ENCODE measurements at regions not wholly inside any gene's neighbourhood (a gene's known extent, or its start where the extent isn't known, plus 50 kb on each side); places are given as distances from the start of the nearest gene placed in this dataset.
A peak's percentile ranks its signal among the peaks of the same experiment; 100 is the strongest.

DNA sequence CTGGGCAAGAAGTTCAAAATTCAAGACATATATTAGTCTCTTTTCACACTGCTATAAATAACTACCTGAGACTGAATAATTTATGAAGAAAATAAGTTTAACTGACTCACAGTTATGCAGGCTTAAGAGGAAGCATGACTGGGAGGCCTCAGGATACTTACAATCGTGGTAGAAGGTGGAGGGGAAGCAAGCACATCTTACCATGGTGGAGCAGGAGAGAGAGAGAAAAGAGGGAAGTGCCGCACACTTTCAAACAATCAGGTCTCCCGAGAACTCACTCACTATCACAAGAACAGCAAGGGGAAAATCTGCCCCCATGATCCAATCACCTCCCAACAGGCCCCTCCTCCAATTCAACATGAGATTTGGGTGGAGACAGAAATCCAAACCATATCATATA, 273.3 kb upstream of the RASGEF1B start:
- no peak overlapping the region for H3K23ac ChIP-seq (ENCODE audit: low read length in 2 of 2)
- H2AK5ac ChIP-seq (ENCODE audit: low read length, severe bottlenecking): no peak overlapping the region
- no peak overlapping the region for H3K9ac ChIP-seq (ENCODE audit: low read length)
- H4K91ac ChIP-seq (ENCODE audit: low read length): no peak overlapping the region
- H4K8ac ChIP-seq (ENCODE audit: low read length): no peak overlapping the region
- H3K27ac ChIP-seq (ENCODE audit: low read length, poor library complexity, severe bottlenecking): no peak overlapping the region
- H2BK15ac ChIP-seq (ENCODE audit: low read depth, poor library complexity, severe bottlenecking): no peak overlapping the region
- H3K9me3 ChIP-seq (ENCODE audit: control insufficient read depth, low read length): no peaks in the 10 kb centered on the region
- no peak overlapping the region for H2AFZ ChIP-seq (ENCODE audit: low read depth, low read length)
- H3K4me1 ChIP-seq (ENCODE audit: control insufficient read depth, insufficient read depth, low read depth, low read length): no peaks in the 10 kb centered on the region
- no peak overlapping the region for H3K4me3 ChIP-seq (ENCODE audit: insufficient read depth in 1 of 2, low read depth in 1 of 2, low read length in 2 of 2)
- no peak overlapping the region for H2BK5ac ChIP-seq (ENCODE audit: low read depth, low read length, poor library complexity, severe bottlenecking)
- H3K4ac ChIP-seq (ENCODE audit: low read depth in 1 of 2, low read length in 2 of 2): no peak overlapping the region
- DNase-seq: no peak
- no peak overlapping the region for H2BK120ac ChIP-seq (ENCODE audit: low read depth, low read length)
- no peak overlapping the region for H3K18ac ChIP-seq (ENCODE audit: low read depth in 1 of 2, low read length in 2 of 2)
- H3K27me3 ChIP-seq (ENCODE audit: control insufficient read depth in 1 of 2, insufficient read depth in 1 of 2, low read length in 2 of 2): no peaks in the 10 kb centered on the region
- H3K4me2 ChIP-seq (ENCODE audit: low read length, poor library complexity, severe bottlenecking): no peak overlapping the region
- no peak overlapping the region for H2BK12ac ChIP-seq (ENCODE audit: low read length in 2 of 2)
- no peak overlapping the region for H3K14ac ChIP-seq (ENCODE audit: low read length in 2 of 2)
- no peaks in the 10 kb centered on the region for H3K36me3 ChIP-seq (ENCODE audit: control insufficient read depth in 1 of 2, insufficient read depth in 2 of 2, low read depth in 1 of 2, low read length in 2 of 2)
- WGBS: 42% methylated on average over 2 of the region's 3 CpGs
- no peaks in the 10 kb centered on the region for H3K79me1 ChIP-seq (replicated peaks; ENCODE audit: low read length, poor library complexity, severe bottlenecking)

DNA sequence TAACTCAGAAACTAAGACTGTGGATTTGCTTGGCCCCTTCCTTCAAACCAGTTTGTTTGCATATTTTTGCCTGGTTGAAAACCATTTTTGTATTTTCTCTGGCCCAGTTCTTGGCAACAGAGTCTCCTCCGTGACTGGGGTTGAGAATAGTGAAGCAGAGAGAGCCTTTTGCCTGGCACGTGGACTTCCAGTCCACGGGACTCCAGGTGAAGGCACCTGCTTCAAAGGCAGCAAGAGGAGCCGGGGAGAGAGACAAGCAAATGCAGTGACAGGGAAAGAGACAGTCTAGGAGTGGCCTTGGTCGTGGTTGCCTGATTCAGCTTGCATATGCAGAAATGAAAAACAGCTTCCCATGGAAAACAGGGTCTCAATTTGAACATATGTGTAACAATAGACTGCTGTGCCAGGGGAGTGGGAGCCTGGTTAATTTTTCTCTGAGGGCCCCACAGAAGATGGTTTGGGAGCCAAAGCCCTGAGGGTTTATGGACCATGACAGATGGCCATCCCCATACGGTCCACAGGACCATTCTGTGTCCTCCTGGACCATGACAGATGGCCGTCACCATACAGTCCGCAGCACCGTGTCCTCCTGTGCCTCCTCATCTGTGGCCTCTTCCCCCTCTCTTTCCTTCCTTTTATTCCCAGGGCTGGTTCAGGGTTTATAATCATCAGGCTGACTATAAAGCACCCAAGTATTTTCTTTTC, 272.2 kb upstream of the RASGEF1B start:
- Histone ChIP-seq H4K91ac (ENCODE audit: low read length) (no peak overlapping the region), H3K9me3 (ENCODE audit: control insufficient read depth, low read length) (no peaks in the 10 kb centered on the region), H3K23ac (ENCODE audit: low read length in 2 of 2) (no peak overlapping the region), H2BK5ac (ENCODE audit: low read depth, low read length, poor library complexity, severe bottlenecking) (no peak overlapping the region), H3K14ac (ENCODE audit: low read length in 2 of 2) (no peak overlapping the region), H3K18ac (ENCODE audit: low read depth in 1 of 2, low read length in 2 of 2) (peak overlapping the region in 1 of 2 experiments; percentile 24), H2BK120ac (ENCODE audit: low read depth, low read length) (no peak overlapping the region), H2BK15ac (ENCODE audit: low read depth, poor library complexity, severe bottlenecking) (no peak overlapping the region), H3K27ac (ENCODE audit: low read length, poor library complexity, severe bottlenecking) (no peak overlapping the region), H3K27me3 (ENCODE audit: control insufficient read depth in 1 of 2, insufficient read depth in 1 of 2, low read length in 2 of 2) (no peaks in the 10 kb centered on the region), H3K4me2 (ENCODE audit: low read length, poor library complexity, severe bottlenecking) (no peak overlapping the region), H2AFZ (ENCODE audit: low read depth, low read length) (no peak overlapping the region), H4K8ac (ENCODE audit: low read length) (no peak overlapping the region), H3K36me3 (ENCODE audit: control insufficient read depth in 1 of 2, insufficient read depth in 2 of 2, low read depth in 1 of 2, low read length in 2 of 2) (no peaks in the 10 kb centered on the region), H3K4ac (ENCODE audit: low read depth in 1 of 2, low read length in 2 of 2) (no peak overlapping the region), H3K4me1 (ENCODE audit: control insufficient read depth, insufficient read depth, low read depth, low read length) (no peaks in the 10 kb centered on the region), H3K9ac (ENCODE audit: low read length) (no peak overlapping the region), H2BK12ac (ENCODE audit: low read length in 2 of 2) (no peak overlapping the region), H3K4me3 (ENCODE audit: insufficient read depth in 1 of 2, low read depth in 1 of 2, low read length in 2 of 2) (no peak overlapping the region), H3K79me1 (replicated peaks; ENCODE audit: low read length, poor library complexity, severe bottlenecking) (no peaks in the 10 kb centered on the region), H2AK5ac (ENCODE audit: low read length, severe bottlenecking) (no peak overlapping the region)
- DNase-seq: no peak
- 77% methylated on average over 9 of the region's 9 CpGs for WGBS

DNA sequence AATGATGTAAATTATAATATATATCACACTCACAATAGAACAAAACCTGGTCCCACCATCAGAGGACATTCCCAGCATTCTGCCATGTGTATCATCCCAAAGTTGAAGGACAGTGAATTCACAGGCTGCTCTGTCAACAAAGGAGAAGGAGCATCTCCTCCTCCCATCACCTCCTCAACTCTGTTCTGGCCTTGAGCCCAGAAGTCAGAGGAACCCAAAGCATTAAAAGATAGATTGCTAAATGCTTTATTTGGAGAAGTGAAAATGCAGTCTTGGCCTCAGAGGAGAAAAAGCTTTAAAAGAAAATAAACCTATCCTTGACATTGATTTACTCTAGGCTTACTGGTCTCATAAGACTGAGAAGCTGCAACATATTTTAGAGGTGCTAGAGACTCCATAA, 268.8 kb upstream of the RASGEF1B start:
- Histone ChIP-seq H3K18ac (ENCODE audit: low read depth in 1 of 2, low read length in 2 of 2) (no peak overlapping the region), H3K9ac (ENCODE audit: low read length) (no peak overlapping the region), H3K36me3 (ENCODE audit: control insufficient read depth in 1 of 2, insufficient read depth in 2 of 2, low read depth in 1 of 2, low read length in 2 of 2) (no peaks in the 10 kb centered on the region), H3K79me1 (replicated peaks; ENCODE audit: low read length, poor library complexity, severe bottlenecking) (no peaks in the 10 kb centered on the region), H3K4me1 (ENCODE audit: control insufficient read depth, insufficient read depth, low read depth, low read length) (no peaks in the 10 kb centered on the region), H4K91ac (ENCODE audit: low read length) (no peak overlapping the region), H2AK5ac (ENCODE audit: low read length, severe bottlenecking) (no peak overlapping the region), H2BK5ac (ENCODE audit: low read depth, low read length, poor library complexity, severe bottlenecking) (no peak overlapping the region), H3K27ac (ENCODE audit: low read length, poor library complexity, severe bottlenecking) (no peak overlapping the region), H3K14ac (ENCODE audit: low read length in 2 of 2) (no peak overlapping the region), H2BK120ac (ENCODE audit: low read depth, low read length) (no peak overlapping the region), H3K4ac (ENCODE audit: low read depth in 1 of 2, low read length in 2 of 2) (no peak overlapping the region), H3K27me3 (ENCODE audit: control insufficient read depth in 1 of 2, insufficient read depth in 1 of 2, low read length in 2 of 2) (no peaks in the 10 kb centered on the region), H3K4me2 (ENCODE audit: low read length, poor library complexity, severe bottlenecking) (no peak overlapping the region), H2BK15ac (ENCODE audit: low read depth, poor library complexity, severe bottlenecking) (no peak overlapping the region), H3K4me3 (ENCODE audit: insufficient read depth in 1 of 2, low read depth in 1 of 2, low read length in 2 of 2) (no peak overlapping the region), H2BK12ac (ENCODE audit: low read length in 2 of 2) (no peak overlapping the region), H4K8ac (ENCODE audit: low read length) (no peak overlapping the region), H3K23ac (ENCODE audit: low read length in 2 of 2) (no peak overlapping the region), H2AFZ (ENCODE audit: low read depth, low read length) (no peak overlapping the region), H3K9me3 (ENCODE audit: control insufficient read depth, low read length) (no peaks in the 10 kb centered on the region)
- no peak for DNase-seq

- Histone ChIP-seq H3K9ac (ENCODE audit: low read length) (no peak overlapping the region), H2BK12ac (ENCODE audit: low read length in 2 of 2) (no peak overlapping the region), H2BK5ac (ENCODE audit: low read depth, low read length, poor library complexity, severe bottlenecking) (no peak overlapping the region), H3K36me3 (ENCODE audit: control insufficient read depth in 1 of 2, insufficient read depth in 2 of 2, low read depth in 1 of 2, low read length in 2 of 2) (no peaks in the 10 kb centered on the region), H3K4me3 (ENCODE audit: insufficient read depth in 1 of 2, low read depth in 1 of 2, low read length in 2 of 2) (no peak overlapping the region), H3K14ac (ENCODE audit: low read length in 2 of 2) (no peak overlapping the region), H2AK5ac (ENCODE audit: low read length, severe bottlenecking) (no peak overlapping the region), H3K9me3 (ENCODE audit: control insufficient read depth, low read length) (no peaks in the 10 kb centered on the region), H2BK15ac (ENCODE audit: low read depth, poor library complexity, severe bottlenecking) (no peak overlapping the region), H3K4me2 (ENCODE audit: low read length, poor library complexity, severe bottlenecking) (no peak overlapping the region), H3K18ac (ENCODE audit: low read depth in 1 of 2, low read length in 2 of 2) (no peak overlapping the region), H4K91ac (ENCODE audit: low read length) (no peak overlapping the region), H2AFZ (ENCODE audit: low read depth, low read length) (no peak overlapping the region), H3K4ac (ENCODE audit: low read depth in 1 of 2, low read length in 2 of 2) (no peak overlapping the region), H4K8ac (ENCODE audit: low read length) (no peak overlapping the region), H3K27ac (ENCODE audit: low read length, poor library complexity, severe bottlenecking) (no peak overlapping the region), H3K4me1 (ENCODE audit: control insufficient read depth, insufficient read depth, low read depth, low read length) (no peaks in the 10 kb centered on the region), H3K27me3 (ENCODE audit: control insufficient read depth in 1 of 2, insufficient read depth in 1 of 2, low read length in 2 of 2) (no peaks in the 10 kb centered on the region), H3K79me1 (replicated peaks; ENCODE audit: low read length, poor library complexity, severe bottlenecking) (no peaks in the 10 kb centered on the region), H3K23ac (ENCODE audit: low read length in 2 of 2) (no peak overlapping the region), H2BK120ac (ENCODE audit: low read depth, low read length) (no peak overlapping the region)
- DNase-seq: no peak
These were observed 267.2 kb upstream of the RASGEF1B start for GRCh38 chr4:81738891-81739290.

All from mesenchymal stem cell (in vitro differentiated cells and primary cell).